ENCODE measurements at regions not wholly inside any gene's neighbourhood (a gene's known extent, or its start where the extent isn't known, plus 50 kb on each side); places are given as distances from the start of the nearest gene placed in this dataset.

DNA sequence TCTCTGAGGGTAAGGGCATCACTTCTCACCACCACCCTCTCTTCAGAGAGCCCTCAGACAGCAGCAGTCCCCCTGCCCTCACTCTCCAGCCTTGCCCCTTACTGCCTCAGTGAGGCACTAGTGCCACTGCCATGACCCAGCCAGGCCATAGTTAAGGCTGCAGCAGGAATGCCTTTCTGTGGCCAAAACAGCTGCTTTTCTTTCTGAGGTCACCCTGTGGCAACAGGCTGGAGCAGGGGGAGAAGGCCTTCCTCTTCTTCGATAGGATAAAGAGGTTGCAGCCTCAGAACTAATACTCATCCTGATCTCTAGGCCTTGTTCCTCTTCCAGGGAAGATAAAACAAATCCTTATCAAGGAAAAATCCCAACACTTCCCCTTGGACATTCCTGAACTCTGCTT is 56.8 kb upstream of the ECI2 start:
- no peak for DNase-seq (ENCODE audit: low read depth in 2 of 2)

DNA sequence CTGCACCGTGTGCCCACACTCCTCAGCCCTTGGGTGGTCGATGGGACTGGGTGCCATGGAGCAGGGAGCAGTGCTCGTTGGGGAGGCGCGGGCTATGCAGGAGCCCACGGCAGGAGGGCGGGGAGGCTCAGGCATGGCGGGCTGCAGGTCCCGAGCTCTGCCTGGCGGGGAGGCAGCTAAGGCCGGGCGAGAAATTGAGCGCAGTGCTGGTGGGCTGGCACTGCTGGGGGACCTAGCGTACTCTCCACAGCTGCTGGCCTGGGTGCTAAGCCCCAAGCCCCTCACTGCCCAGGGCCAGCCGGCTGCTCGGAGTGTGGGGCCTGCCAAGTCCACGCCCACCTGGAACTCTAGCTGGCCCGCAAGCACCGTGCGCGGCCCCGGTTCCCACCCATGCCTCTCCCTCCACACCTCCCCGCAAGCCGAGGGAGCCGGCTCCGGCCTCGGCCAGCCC is 55.9 kb upstream of the ECI2 start:
- DNase-seq (ENCODE audit: low read depth in 2 of 2): no peak

GRCh38 chr6:4189249-4189648 is 53.9 kb upstream of the ECI2 start:
- no peak for DNase-seq (ENCODE audit: low read depth in 2 of 2)

DNA sequence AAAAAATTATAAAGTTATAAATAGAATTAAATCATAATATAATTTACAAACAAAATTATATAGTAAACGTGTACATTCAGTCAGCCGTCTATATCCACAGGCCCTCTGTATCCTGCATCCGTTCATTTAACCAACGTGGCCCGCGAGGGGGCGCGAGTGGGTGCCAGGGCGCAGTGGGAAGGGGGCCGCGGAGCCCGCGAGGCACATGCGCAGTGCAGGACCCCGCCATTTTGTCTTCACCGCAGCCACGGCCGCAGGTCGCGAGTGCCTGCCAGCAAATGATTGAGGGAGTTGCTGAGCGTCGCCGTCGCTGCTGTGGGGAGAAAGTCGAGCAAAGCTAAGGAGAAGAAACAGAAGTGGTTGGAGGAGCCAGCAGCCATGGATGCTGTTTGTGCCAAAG is 53.4 kb upstream of the ECI2 start:
- DNase-seq (ENCODE audit: low read depth in 2 of 2): no peak

GRCh38 chr6:4187480-4187879 is 52.1 kb upstream of the ECI2 start:
- DNase-seq (ENCODE audit: low read depth in 2 of 2): no peak

- no peak for DNase-seq (ENCODE audit: low read depth in 2 of 2)
These were observed 51.0 kb upstream of the ECI2 start for GRCh38 chr6:4186385-4186784.

DNA sequence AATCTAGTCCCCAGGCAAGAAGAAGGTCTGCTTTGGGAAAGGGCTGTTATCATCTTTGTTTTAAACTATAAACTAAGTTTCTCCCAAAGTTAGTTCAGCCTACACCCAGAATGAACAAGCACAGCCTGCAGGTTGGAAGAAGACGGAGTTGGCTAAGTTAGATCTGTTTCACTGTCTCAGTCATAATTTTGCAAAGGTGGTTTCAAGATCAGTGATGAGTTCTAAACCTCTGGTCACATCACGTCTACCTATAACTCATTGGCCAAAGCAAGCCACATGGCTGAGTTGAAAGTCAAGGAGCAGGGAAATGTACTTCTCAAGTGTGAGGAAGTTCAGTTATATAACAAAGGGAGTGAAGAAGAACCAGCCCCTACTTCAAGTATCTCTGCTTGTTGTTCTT is 50.5 kb upstream of the ECI2 start:
- no peak for DNase-seq (ENCODE audit: low read depth in 2 of 2)

DNA sequence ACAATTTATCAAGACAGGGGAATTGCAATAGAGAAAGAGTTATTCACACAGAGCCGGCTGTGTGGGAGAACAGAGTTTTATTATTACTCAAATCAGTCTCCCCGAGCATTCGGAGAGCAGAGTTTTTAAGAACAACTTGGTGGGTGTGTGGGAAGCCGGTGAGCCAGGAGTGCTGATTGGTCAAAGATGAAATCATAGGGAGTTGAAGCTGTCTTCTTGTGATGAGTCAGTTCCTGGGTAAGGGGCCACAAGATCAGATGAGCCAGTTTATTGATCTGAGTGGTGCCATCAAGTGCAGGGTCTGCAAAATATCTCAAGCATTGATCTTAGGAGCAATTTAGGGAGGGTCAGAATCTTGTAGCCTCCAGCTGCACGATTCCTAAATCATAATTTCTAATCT is 50.0 kb upstream of the ECI2 start:
- no peak for DNase-seq (ENCODE audit: low read depth in 2 of 2)
